ENCODE measurements at regions not wholly inside any gene's neighbourhood (a gene's known extent, or its start where the extent isn't known, plus 50 kb on each side); places are given as distances from the start of the nearest gene placed in this dataset.

DNA sequence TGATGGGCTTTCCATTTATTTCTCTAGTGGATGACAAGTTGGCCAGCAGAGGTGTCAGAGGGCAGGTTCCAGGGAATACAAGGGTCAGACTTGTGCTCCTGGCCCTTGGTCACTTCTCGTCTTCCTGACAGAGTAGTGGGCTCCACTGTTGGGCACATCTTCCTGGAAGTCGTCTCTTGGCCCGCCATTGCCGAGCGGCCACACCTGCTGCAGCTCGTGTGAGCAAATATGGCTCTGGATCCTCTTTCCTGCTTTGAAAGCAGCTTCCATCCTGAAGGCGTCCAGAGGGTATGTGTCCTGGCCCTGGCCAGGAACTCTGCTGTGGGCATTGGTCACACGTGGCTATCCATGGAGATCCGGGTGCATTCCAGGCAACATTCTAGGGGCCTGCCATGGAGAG lies 100.2 kb downstream of the SNRPN start:
- Histone ChIP-seq H3K9ac (no peak overlapping the region), H3K9me2 (no peaks in the 10 kb centered on the region), H3K27me3 (ENCODE audit: insufficient read depth) (no peaks in the 10 kb centered on the region), H3K4me1 (ENCODE audit: control insufficient read depth in 1 of 2, insufficient read depth in 2 of 2, low read depth in 1 of 2, low read length in 1 of 2) (no peaks in the 10 kb centered on the region), H3K27ac (ENCODE audit: low read depth in 2 of 2, low read length in 1 of 2) (no peak overlapping the region), H3K4me3 (ENCODE audit: low read depth in 2 of 2, low read length in 1 of 2) (no peak overlapping the region; a peak in 1 of 4 replicates), H3K79me2 (ENCODE audit: insufficient read depth) (no peaks in the 10 kb centered on the region), H3K36me3 (replicated peaks in 1 of 2; ENCODE audit: control insufficient read depth in 1 of 2, insufficient read depth in 2 of 2, low read length in 1 of 2) (peaks cover 47 to 53% of the 10 kb centered on the region in 2 experiments), H4K20me1 (ENCODE audit: insufficient read depth) (no peaks in the 10 kb centered on the region), H2AFZ (ENCODE audit: low read depth) (no peak overlapping the region), H3K4me2 (no peak overlapping the region), H3F3A (replicated peaks; ENCODE audit: insufficient read depth) (no peaks in the 10 kb centered on the region), H3K9me3 (0 out of 2 replicates have a peak, but pooled peaks cover 7% of the 10 kb centered on the region)
- CTCF ChIA-PET = no interaction called here
- no peak for TF ChIP-seq YY1 (IDR thresholded peaks at IDR 0.05; ENCODE audit: low read depth)
- no peak for TF ChIP-seq JUND (IDR thresholded peaks at IDR 0.05)
- TF ChIP-seq POLR2AphosphoS5 (IDR thresholded peaks at IDR 0.05; ENCODE audit: low read depth, low read length) = no peak
- TF ChIP-seq FOXJ3 (CRISPR knock-in tag; IDR thresholded peaks at IDR 0.05) = no peak
- no peak for TF ChIP-seq TEAD4 (IDR thresholded peaks at IDR 0.05; ENCODE audit: borderline replicate concordance, insufficient read depth)
- TF ChIP-seq MEF2A (IDR thresholded peaks at IDR 0.05; ENCODE audit: borderline replicate concordance, low read depth) = no peak
- TF ChIP-seq, protein P1, sequence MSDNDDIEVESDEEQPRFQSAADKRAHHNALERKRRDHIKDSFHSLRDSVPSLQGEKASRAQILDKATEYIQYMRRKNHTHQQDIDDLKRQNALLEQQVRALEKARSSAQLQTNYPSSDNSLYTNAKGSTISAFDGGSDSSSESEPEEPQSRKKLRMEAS (IDR thresholded peaks at IDR 0.05; ENCODE audit: low read depth) = no peak
- TF ChIP-seq, protein P2, sequence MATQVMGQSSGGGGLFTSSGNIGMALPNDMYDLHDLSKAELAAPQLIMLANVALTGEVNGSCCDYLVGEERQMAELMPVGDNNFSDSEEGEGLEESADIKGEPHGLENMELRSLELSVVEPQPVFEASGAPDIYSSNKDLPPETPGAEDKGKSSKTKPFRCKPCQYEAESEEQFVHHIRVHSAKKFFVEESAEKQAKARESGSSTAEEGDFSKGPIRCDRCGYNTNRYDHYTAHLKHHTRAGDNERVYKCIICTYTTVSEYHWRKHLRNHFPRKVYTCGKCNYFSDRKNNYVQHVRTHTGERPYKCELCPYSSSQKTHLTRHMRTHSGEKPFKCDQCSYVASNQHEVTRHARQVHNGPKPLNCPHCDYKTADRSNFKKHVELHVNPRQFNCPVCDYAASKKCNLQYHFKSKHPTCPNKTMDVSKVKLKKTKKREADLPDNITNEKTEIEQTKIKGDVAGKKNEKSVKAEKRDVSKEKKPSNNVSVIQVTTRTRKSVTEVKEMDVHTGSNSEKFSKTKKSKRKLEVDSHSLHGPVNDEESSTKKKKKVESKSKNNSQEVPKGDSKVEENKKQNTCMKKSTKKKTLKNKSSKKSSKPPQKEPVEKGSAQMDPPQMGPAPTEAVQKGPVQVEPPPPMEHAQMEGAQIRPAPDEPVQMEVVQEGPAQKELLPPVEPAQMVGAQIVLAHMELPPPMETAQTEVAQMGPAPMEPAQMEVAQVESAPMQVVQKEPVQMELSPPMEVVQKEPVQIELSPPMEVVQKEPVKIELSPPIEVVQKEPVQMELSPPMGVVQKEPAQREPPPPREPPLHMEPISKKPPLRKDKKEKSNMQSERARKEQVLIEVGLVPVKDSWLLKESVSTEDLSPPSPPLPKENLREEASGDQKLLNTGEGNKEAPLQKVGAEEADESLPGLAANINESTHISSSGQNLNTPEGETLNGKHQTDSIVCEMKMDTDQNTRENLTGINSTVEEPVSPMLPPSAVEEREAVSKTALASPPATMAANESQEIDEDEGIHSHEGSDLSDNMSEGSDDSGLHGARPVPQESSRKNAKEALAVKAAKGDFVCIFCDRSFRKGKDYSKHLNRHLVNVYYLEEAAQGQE (IDR thresholded peaks at IDR 0.05; ENCODE audit: low read depth, low read length) = no peak
- TF ChIP-seq CHD2 (IDR thresholded peaks at IDR 0.05; ENCODE audit: low read length, partially characterized antibody) = no peak
- TF ChIP-seq, protein P3, sequence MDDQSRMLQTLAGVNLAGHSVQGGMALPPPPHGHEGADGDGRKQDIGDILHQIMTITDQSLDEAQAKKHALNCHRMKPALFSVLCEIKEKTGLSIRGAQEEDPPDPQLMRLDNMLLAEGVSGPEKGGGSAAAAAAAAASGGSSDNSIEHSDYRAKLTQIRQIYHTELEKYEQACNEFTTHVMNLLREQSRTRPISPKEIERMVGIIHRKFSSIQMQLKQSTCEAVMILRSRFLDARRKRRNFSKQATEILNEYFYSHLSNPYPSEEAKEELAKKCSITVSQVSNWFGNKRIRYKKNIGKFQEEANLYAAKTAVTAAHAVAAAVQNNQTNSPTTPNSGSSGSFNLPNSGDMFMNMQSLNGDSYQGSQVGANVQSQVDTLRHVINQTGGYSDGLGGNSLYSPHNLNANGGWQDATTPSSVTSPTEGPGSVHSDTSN (IDR thresholded peaks at IDR 0.05) = no peak
- no peak for TF ChIP-seq RFX5 (IDR thresholded peaks at IDR 0.05; ENCODE audit: low read length)
- TF ChIP-seq ELF1 (IDR thresholded peaks at IDR 0.05) = no peak
- TF ChIP-seq NRF1 (IDR thresholded peaks at IDR 0.05; ENCODE audit: low read depth, low read length) = no peak
- TF ChIP-seq, protein P4, sequence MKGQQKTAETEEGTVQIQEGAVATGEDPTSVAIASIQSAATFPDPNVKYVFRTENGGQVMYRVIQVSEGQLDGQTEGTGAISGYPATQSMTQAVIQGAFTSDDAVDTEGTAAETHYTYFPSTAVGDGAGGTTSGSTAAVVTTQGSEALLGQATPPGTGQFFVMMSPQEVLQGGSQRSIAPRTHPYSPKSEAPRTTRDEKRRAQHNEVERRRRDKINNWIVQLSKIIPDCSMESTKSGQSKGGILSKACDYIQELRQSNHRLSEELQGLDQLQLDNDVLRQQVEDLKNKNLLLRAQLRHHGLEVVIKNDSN (IDR thresholded peaks at IDR 0.05; ENCODE audit: borderline replicate concordance, low read depth) = no peak
- TF ChIP-seq, protein P5, sequence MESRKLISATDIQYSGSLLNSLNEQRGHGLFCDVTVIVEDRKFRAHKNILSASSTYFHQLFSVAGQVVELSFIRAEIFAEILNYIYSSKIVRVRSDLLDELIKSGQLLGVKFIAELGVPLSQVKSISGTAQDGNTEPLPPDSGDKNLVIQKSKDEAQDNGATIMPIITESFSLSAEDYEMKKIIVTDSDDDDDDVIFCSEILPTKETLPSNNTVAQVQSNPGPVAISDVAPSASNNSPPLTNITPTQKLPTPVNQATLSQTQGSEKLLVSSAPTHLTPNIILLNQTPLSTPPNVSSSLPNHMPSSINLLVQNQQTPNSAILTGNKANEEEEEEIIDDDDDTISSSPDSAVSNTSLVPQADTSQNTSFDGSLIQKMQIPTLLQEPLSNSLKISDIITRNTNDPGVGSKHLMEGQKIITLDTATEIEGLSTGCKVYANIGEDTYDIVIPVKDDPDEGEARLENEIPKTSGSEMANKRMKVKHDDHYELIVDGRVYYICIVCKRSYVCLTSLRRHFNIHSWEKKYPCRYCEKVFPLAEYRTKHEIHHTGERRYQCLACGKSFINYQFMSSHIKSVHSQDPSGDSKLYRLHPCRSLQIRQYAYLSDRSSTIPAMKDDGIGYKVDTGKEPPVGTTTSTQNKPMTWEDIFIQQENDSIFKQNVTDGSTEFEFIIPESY (IDR thresholded peaks at IDR 0.05; ENCODE audit: borderline replicate concordance, low read depth) = no peak
- TF ChIP-seq, protein P6, sequence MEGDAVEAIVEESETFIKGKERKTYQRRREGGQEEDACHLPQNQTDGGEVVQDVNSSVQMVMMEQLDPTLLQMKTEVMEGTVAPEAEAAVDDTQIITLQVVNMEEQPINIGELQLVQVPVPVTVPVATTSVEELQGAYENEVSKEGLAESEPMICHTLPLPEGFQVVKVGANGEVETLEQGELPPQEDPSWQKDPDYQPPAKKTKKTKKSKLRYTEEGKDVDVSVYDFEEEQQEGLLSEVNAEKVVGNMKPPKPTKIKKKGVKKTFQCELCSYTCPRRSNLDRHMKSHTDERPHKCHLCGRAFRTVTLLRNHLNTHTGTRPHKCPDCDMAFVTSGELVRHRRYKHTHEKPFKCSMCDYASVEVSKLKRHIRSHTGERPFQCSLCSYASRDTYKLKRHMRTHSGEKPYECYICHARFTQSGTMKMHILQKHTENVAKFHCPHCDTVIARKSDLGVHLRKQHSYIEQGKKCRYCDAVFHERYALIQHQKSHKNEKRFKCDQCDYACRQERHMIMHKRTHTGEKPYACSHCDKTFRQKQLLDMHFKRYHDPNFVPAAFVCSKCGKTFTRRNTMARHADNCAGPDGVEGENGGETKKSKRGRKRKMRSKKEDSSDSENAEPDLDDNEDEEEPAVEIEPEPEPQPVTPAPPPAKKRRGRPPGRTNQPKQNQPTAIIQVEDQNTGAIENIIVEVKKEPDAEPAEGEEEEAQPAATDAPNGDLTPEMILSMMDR (IDR thresholded peaks at IDR 0.05) = no peak
- 63% methylated on average over 6 of the region's 9 CpGs for WGBS (ENCODE audit: low lambda C conversion rate)
- POLR2A ChIA-PET = no interaction called here
- DNase-seq = no peak
